ENCODE measurements at regions not wholly inside any gene's neighbourhood (a gene's known extent, or its start where the extent isn't known, plus 50 kb on each side); places are given as distances from the start of the nearest gene placed in this dataset.

- Histone ChIP-seq H3K9me3 (no peaks in the 10 kb centered on the region), H3K4me3 (ENCODE audit: control insufficient read depth in 1 of 2, extremely low read depth in 1 of 2, low read length in 1 of 2) (no peak overlapping the region), H3K27me3 (replicated peaks in 1 of 2; ENCODE audit: control insufficient read depth in 2 of 2, extremely low read depth in 1 of 2, insufficient read depth in 2 of 2, low read length in 1 of 2) (peaks cover 0 to 29% of the 10 kb centered on the region in 2 experiments), H3K4me1 (ENCODE audit: control insufficient read depth in 1 of 2, extremely low read depth in 1 of 2, insufficient read depth in 2 of 2, low read length in 2 of 2) (peaks cover 0 to 3% of the 10 kb centered on the region in 2 experiments), H3K27ac (ENCODE audit: low read length) (no peak overlapping the region), H3K36me3 (ENCODE audit: control insufficient read depth in 2 of 2, extremely low read depth in 1 of 2, insufficient read depth in 1 of 2, low read length in 1 of 2) (no peaks in the 10 kb centered on the region)
- no peaks in the 10 kb centered on the region for H3K36me3 Mint-ChIP-seq
- H3K4me1 Mint-ChIP-seq, result peaks cover 2 to 8% (median 5%) of the 10 kb centered on the region in 3 donors
- 85% methylated on average over 11 of the region's 13 CpGs for WGBS (ENCODE audit: insufficient coverage)
- ATAC-seq (replicated peaks in 1 of 4), result no peak
- peaks cover 0 to 2% of the 10 kb centered on the region in 2 donors for H3K27me3 Mint-ChIP-seq
- no peak overlapping the region for H3K4me3 Mint-ChIP-seq
- no peaks in the 10 kb centered on the region for H3K9me3 Mint-ChIP-seq
- no peak overlapping the region for H3K27ac Mint-ChIP-seq
- POLR2A ChIA-PET, result no interaction called here
- no peak for DNase-seq
- CTCF ChIA-PET, result interaction anchor here (0.7 to 1.3 kb wide), 2 partner anchors 398 to 511 kb away, joined by 3 read pairs; no protein-coding TSS in a partner anchor
Measured at GRCh38 chr6:168369786-168370185, 50.2 kb upstream of the DACT2 start.

GRCh38 chr6:168370310-168370991 lies 50.9 kb upstream of the DACT2 start:
- Mint-ChIP-seq H3K27me3 (peaks cover 0 to 2% of the 10 kb centered on the region in 2 donors), H3K4me3 (no peak overlapping the region), H3K36me3 (no peaks in the 10 kb centered on the region), H3K27ac (no peak overlapping the region), H3K9me3 (no peaks in the 10 kb centered on the region), H3K4me1 (peaks cover 2 to 8% (median 5%) of the 10 kb centered on the region in 3 donors)
- CTCF ChIA-PET, result interaction anchor here (0.7 to 1.3 kb wide), 3 partner anchors 397 to 1420 kb away, joined by 3 read pairs; no protein-coding TSS in a partner anchor
- Histone ChIP-seq H3K9me3 (no peaks in the 10 kb centered on the region), H3K27ac (ENCODE audit: low read length) (no peak overlapping the region), H3K4me3 (ENCODE audit: control insufficient read depth in 1 of 2, extremely low read depth in 1 of 2, low read length in 1 of 2) (no peak overlapping the region), H3K4me1 (ENCODE audit: control insufficient read depth in 1 of 2, extremely low read depth in 1 of 2, insufficient read depth in 2 of 2, low read length in 2 of 2) (peaks cover 0 to 3% of the 10 kb centered on the region in 2 experiments), H3K27me3 (replicated peaks in 1 of 2; ENCODE audit: control insufficient read depth in 2 of 2, extremely low read depth in 1 of 2, insufficient read depth in 2 of 2, low read length in 1 of 2) (peaks cover 0 to 22% of the 10 kb centered on the region in 2 experiments), H3K36me3 (ENCODE audit: control insufficient read depth in 2 of 2, extremely low read depth in 1 of 2, insufficient read depth in 1 of 2, low read length in 1 of 2) (no peaks in the 10 kb centered on the region)
- peak in 29 of 35 experiments; percentile 9 to 76 (median 38) for DNase-seq
- peak; percentile 31 to 80 (median 49) for ATAC-seq (replicated peaks in 1 of 4)
- POLR2A ChIA-PET, result no interaction called here
- 47% methylated on average over 36 of the region's 43 CpGs for WGBS (ENCODE audit: insufficient coverage)

- no peaks in the 10 kb centered on the region for H3K9me3 Mint-ChIP-seq
- Histone ChIP-seq H3K4me3 (ENCODE audit: control insufficient read depth in 1 of 2, extremely low read depth in 1 of 2, low read length in 1 of 2) (no peak overlapping the region), H3K27ac (ENCODE audit: low read length) (no peak overlapping the region), H3K27me3 (replicated peaks in 1 of 2; ENCODE audit: control insufficient read depth in 2 of 2, extremely low read depth in 1 of 2, insufficient read depth in 2 of 2, low read length in 1 of 2) (peaks cover 0 to 19% of the 10 kb centered on the region in 2 experiments), H3K36me3 (ENCODE audit: control insufficient read depth in 2 of 2, extremely low read depth in 1 of 2, insufficient read depth in 1 of 2, low read length in 1 of 2) (no peaks in the 10 kb centered on the region), H3K4me1 (ENCODE audit: control insufficient read depth in 1 of 2, extremely low read depth in 1 of 2, insufficient read depth in 2 of 2, low read length in 2 of 2) (peaks cover 0 to 3% of the 10 kb centered on the region in 2 experiments), H3K9me3 (no peaks in the 10 kb centered on the region)
- H3K27ac Mint-ChIP-seq, result peak overlapping the region in 1 of 2 donors; percentile 4
- ChIA-PET CTCF (interaction anchor here in 1 of 2 donors (0.7 kb wide), 1 partner anchor 1419 kb away, joined by 3 read pairs; no protein-coding TSS in a partner anchor), POLR2A (no interaction called here)
- 84% methylated on average over 9 of the region's 11 CpGs for WGBS (ENCODE audit: insufficient coverage)
- ATAC-seq (replicated peaks in 1 of 4), result no peak
- peaks cover 2 to 8% (median 5%) of the 10 kb centered on the region in 3 donors for H3K4me1 Mint-ChIP-seq
- H3K27me3 Mint-ChIP-seq, result peaks cover 0 to 2% of the 10 kb centered on the region in 2 donors
- no peak overlapping the region for H3K4me3 Mint-ChIP-seq
- no peak for DNase-seq
- H3K36me3 Mint-ChIP-seq, result no peaks in the 10 kb centered on the region
Measured at GRCh38 chr6:168371185-168371584, 51.6 kb upstream of the DACT2 start.

- no peaks in the 10 kb centered on the region for H3K36me3 Mint-ChIP-seq
- peaks cover 0 to 19% of the 10 kb centered on the region in 2 experiments for H3K27me3 ChIP-seq (replicated peaks in 1 of 2; ENCODE audit: control insufficient read depth in 2 of 2, extremely low read depth in 1 of 2, insufficient read depth in 2 of 2, low read length in 1 of 2)
- no peaks in the 10 kb centered on the region for H3K9me3 ChIP-seq
- ChIA-PET CTCF (no interaction called here), POLR2A (no interaction called here)
- no peak overlapping the region for H3K27ac ChIP-seq (ENCODE audit: low read length)
- ATAC-seq (replicated peaks in 1 of 4) (no peak), DNase-seq (no peak)
- H3K4me3 Mint-ChIP-seq, result no peak overlapping the region
- peaks cover 2 to 8% (median 5%) of the 10 kb centered on the region in 3 donors for H3K4me1 Mint-ChIP-seq
- no peak overlapping the region for H3K27ac Mint-ChIP-seq
- no peaks in the 10 kb centered on the region for H3K9me3 Mint-ChIP-seq
- 75% methylated on average over 5 of the region's 6 CpGs for WGBS (ENCODE audit: insufficient coverage)
- peaks cover 0 to 3% of the 10 kb centered on the region in 2 experiments for H3K4me1 ChIP-seq (ENCODE audit: control insufficient read depth in 1 of 2, extremely low read depth in 1 of 2, insufficient read depth in 2 of 2, low read length in 2 of 2)
- no peaks in the 10 kb centered on the region for H3K36me3 ChIP-seq (ENCODE audit: control insufficient read depth in 2 of 2, extremely low read depth in 1 of 2, insufficient read depth in 1 of 2, low read length in 1 of 2)
- H3K4me3 ChIP-seq (ENCODE audit: control insufficient read depth in 1 of 2, extremely low read depth in 1 of 2, low read length in 1 of 2), result no peak overlapping the region
- H3K27me3 Mint-ChIP-seq, result peaks cover 0 to 2% of the 10 kb centered on the region in 2 donors
Measured at GRCh38 chr6:168371618-168371980, 52.0 kb upstream of the DACT2 start.

GRCh38 chr6:168371981-168372711 lies 52.6 kb upstream of the DACT2 start:
- no peaks in the 10 kb centered on the region for H3K9me3 Mint-ChIP-seq
- H3K27me3 ChIP-seq (replicated peaks in 1 of 2; ENCODE audit: control insufficient read depth in 2 of 2, extremely low read depth in 1 of 2, insufficient read depth in 2 of 2, low read length in 1 of 2), result peaks cover 0 to 19% of the 10 kb centered on the region in 2 experiments
- DNase-seq, result no peak
- peaks cover 2 to 7% (median 5%) of the 10 kb centered on the region in 3 donors for H3K4me1 Mint-ChIP-seq
- H3K9me3 ChIP-seq, result no peaks in the 10 kb centered on the region
- H3K4me3 Mint-ChIP-seq, result no peak overlapping the region
- POLR2A ChIA-PET, result no interaction called here
- CTCF ChIA-PET, result interaction anchor here in 1 of 2 donors (0.7 kb wide), 1 partner anchor 527 kb away, joined by 6 read pairs; no protein-coding TSS in a partner anchor
- no peak for ATAC-seq (replicated peaks in 1 of 4)
- no peak overlapping the region for H3K27ac Mint-ChIP-seq
- WGBS (ENCODE audit: insufficient coverage), result 83% methylated on average over 20 of the region's 21 CpGs
- H3K4me3 ChIP-seq (ENCODE audit: control insufficient read depth in 1 of 2, extremely low read depth in 1 of 2, low read length in 1 of 2), result no peak overlapping the region
- H3K36me3 ChIP-seq (ENCODE audit: control insufficient read depth in 2 of 2, extremely low read depth in 1 of 2, insufficient read depth in 1 of 2, low read length in 1 of 2), result no peaks in the 10 kb centered on the region
- peaks cover 0 to 3% of the 10 kb centered on the region in 2 experiments for H3K4me1 ChIP-seq (ENCODE audit: control insufficient read depth in 1 of 2, extremely low read depth in 1 of 2, insufficient read depth in 2 of 2, low read length in 2 of 2)
- no peaks in the 10 kb centered on the region for H3K36me3 Mint-ChIP-seq
- peaks cover 0 to 2% of the 10 kb centered on the region in 2 donors for H3K27me3 Mint-ChIP-seq
- H3K27ac ChIP-seq (ENCODE audit: low read length), result no peak overlapping the region

- no peak for ATAC-seq (replicated peaks in 1 of 4)
- Histone ChIP-seq H3K27ac (ENCODE audit: low read length) (no peak overlapping the region), H3K27me3 (replicated peaks in 1 of 2; ENCODE audit: control insufficient read depth in 2 of 2, extremely low read depth in 1 of 2, insufficient read depth in 2 of 2, low read length in 1 of 2) (peaks cover 0 to 17% of the 10 kb centered on the region in 2 experiments), H3K4me3 (ENCODE audit: control insufficient read depth in 1 of 2, extremely low read depth in 1 of 2, low read length in 1 of 2) (no peak overlapping the region), H3K36me3 (ENCODE audit: control insufficient read depth in 2 of 2, extremely low read depth in 1 of 2, insufficient read depth in 1 of 2, low read length in 1 of 2) (no peaks in the 10 kb centered on the region), H3K9me3 (no peaks in the 10 kb centered on the region), H3K4me1 (ENCODE audit: control insufficient read depth in 1 of 2, extremely low read depth in 1 of 2, insufficient read depth in 2 of 2, low read length in 2 of 2) (peaks cover 0 to 3% of the 10 kb centered on the region in 2 experiments)
- CTCF ChIA-PET, result interaction anchor here in 1 of 2 donors (0.7 kb wide), 1 partner anchor 526 kb away, joined by 6 read pairs; no protein-coding TSS in a partner anchor
- POLR2A ChIA-PET, result no interaction called here
- peaks cover 2 to 7% (median 5%) of the 10 kb centered on the region in 3 donors for H3K4me1 Mint-ChIP-seq
- H3K27me3 Mint-ChIP-seq, result no peaks in the 10 kb centered on the region
- no peak overlapping the region for H3K27ac Mint-ChIP-seq
- WGBS (ENCODE audit: insufficient coverage), result 74% methylated on average over 5 of the region's 16 CpGs
- DNase-seq, result no peak
- H3K9me3 Mint-ChIP-seq, result no peaks in the 10 kb centered on the region
- H3K4me3 Mint-ChIP-seq, result no peak overlapping the region
- H3K36me3 Mint-ChIP-seq, result no peaks in the 10 kb centered on the region
Measured at GRCh38 chr6:168372889-168373288, 53.3 kb upstream of the DACT2 start.

All from T-cell (primary cell).